Breast epithelium (tissue), 4 donors: ENCODE measurements at regions not wholly inside any gene's neighbourhood (a gene's known extent, or its start where the extent isn't known, plus 50 kb on each side); places are given as distances from the start of the nearest gene placed in this dataset.

Experiments
- DNase-seq, 2 donors: peaks; one replicate each; pipeline ENCODE4 v3.0.0-alpha.2; 2019; ENCODE audit warnings: low spot score in 2 of 2
- H3K27ac ChIP-seq, 2 donors: fragments of 200-600 bp; sonication (generic) in 1 of 2; one replicate each; pipeline ENCODE4 v1.5.1; 2016 to 2019; ENCODE audit warnings: mild to moderate bottlenecking in 1 of 2
- H3K27me3 ChIP-seq, 2 donors: fragments of 200-600 bp; sonication (generic) in 1 of 2; one replicate each; pipeline versions ENCODE4 v1.5.1 to v1.6.0; 2017 to 2019; ENCODE audit warnings: control low read depth in 1 of 2, mild to moderate bottlenecking in 1 of 2
- H3K36me3 ChIP-seq: fragments of 200-600 bp; one replicate; pipeline ENCODE4 v1.5.1; 2019
- H3K4me1 ChIP-seq, 2 donors: fragments of 200-600 bp; sonication (generic); one replicate each; pipeline ENCODE4 v1.5.1; 2016 to 2019; ENCODE audit warnings: control low read depth in 1 of 2
- H3K4me3 ChIP-seq, 3 donors: fragments of 200-600 bp; sonication (generic); 1 replicate in 2 of 3; 2 replicates in 1 of 3; pipeline ENCODE4 v1.5.1; 2016 to 2019; ENCODE audit warnings: mild to moderate bottlenecking in 3 of 3, moderate library complexity in 2 of 3
- H3K9me3 ChIP-seq, 2 donors: fragments of 200-600 bp; sonication (generic) in 1 of 2; one replicate each; pipeline ENCODE4 v1.5.1; 2016 to 2019; ENCODE audit warnings: control low read depth in 1 of 2
- POLR2A ChIP-seq: fragments of 450-650 bp; IDR thresholded peaks from one replicate; pipeline ENCODE4 v1.6.1; 2016; ENCODE audit warnings: antibody characterized with exemption, mild to moderate bottlenecking, moderate library complexity
- POLR2AphosphoS5 ChIP-seq, 3 donors: sonication (generic); formaldehyde crosslinking; IDR thresholded peaks; one replicate each; pipeline ENCODE4 v1.6.1; 2017; ENCODE audit warnings: antibody characterized with exemption in 3 of 3
- intact Hi-C: fragments of 100-400 bp; cut with DNase I; formaldehyde crosslinking; loops from one replicate; pipeline ENCODE4 v1.15.1; 2023; ENCODE audit warnings: low total_unique reads
- TF ChIP-seq, protein P1 (sequence below), 3 donors: fragments of 450-650 bp; IDR thresholded peaks; one replicate each; pipeline ENCODE4 v1.5.1; 2016 to 2017; ENCODE audit warnings: antibody characterized with exemption in 3 of 3, mild to moderate bottlenecking in 3 of 3, moderate library complexity in 3 of 3

DNA sequence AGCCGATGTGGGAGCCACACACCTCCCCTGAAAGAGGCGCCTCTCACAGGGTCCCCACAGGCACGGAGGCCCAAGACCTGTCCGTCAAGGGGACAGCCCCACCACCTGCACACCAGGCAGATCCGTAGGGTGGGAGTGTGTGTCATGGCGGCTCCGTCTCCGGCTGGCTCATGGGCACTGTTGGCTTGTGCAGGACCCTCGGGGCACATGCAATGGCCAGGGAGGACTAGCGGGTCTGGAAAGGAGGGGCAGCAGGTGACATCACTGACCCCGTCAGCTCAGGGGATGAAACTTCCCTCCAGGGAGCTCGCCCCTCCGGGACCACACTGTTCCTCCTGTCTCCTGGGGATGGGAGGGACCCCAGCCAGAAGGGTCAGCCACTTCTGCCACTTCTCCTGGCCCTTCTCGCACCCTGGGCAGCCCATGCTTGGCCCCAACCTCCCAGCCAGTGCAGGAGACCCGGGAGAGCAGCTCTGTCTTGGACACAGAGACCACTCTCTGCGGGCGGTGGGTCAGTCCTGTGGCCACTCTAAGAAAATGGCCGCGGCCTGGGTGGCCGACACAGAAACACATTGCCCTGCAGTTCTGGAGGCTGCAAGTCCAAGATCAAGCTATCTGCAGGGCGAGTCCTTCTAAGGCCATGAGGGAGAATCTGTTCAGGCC is 75.1 kb upstream of the TWIST2 start:
- no peak for DNase-seq
- no peak overlapping the region for H3K4me3 ChIP-seq
- H3K4me1 ChIP-seq = no peaks in the 10 kb centered on the region
- H3K36me3 ChIP-seq = no peaks in the 10 kb centered on the region
- TF ChIP-seq POLR2A (no peak), POLR2AphosphoS5 (IDR thresholded peaks at IDR 0.05) (no peak)
- TF ChIP-seq, protein P1, sequence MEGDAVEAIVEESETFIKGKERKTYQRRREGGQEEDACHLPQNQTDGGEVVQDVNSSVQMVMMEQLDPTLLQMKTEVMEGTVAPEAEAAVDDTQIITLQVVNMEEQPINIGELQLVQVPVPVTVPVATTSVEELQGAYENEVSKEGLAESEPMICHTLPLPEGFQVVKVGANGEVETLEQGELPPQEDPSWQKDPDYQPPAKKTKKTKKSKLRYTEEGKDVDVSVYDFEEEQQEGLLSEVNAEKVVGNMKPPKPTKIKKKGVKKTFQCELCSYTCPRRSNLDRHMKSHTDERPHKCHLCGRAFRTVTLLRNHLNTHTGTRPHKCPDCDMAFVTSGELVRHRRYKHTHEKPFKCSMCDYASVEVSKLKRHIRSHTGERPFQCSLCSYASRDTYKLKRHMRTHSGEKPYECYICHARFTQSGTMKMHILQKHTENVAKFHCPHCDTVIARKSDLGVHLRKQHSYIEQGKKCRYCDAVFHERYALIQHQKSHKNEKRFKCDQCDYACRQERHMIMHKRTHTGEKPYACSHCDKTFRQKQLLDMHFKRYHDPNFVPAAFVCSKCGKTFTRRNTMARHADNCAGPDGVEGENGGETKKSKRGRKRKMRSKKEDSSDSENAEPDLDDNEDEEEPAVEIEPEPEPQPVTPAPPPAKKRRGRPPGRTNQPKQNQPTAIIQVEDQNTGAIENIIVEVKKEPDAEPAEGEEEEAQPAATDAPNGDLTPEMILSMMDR (IDR thresholded peaks at IDR 0.05) = no peak
- peaks cover 0 to 23% of the 10 kb centered on the region in 2 donors for H3K27me3 ChIP-seq
- intact Hi-C loops = no loop called here
- no peaks in the 10 kb centered on the region for H3K9me3 ChIP-seq
- H3K27ac ChIP-seq = no peak overlapping the region

GRCh38 chr2:238773472-238773871 is 74.4 kb upstream of the TWIST2 start:
- H3K4me1 ChIP-seq = no peaks in the 10 kb centered on the region
- intact Hi-C loops = no loop called here
- H3K9me3 ChIP-seq = no peaks in the 10 kb centered on the region
- TF ChIP-seq POLR2A = no peak
- TF ChIP-seq POLR2AphosphoS5 (IDR thresholded peaks at IDR 0.05) = no peak
- TF ChIP-seq, protein P1 (IDR thresholded peaks at IDR 0.05) = no peak
- no peak overlapping the region for H3K4me3 ChIP-seq
- no peak for DNase-seq
- peaks cover 0 to 23% of the 10 kb centered on the region in 2 donors for H3K27me3 ChIP-seq
- H3K27ac ChIP-seq = no peak overlapping the region
- H3K36me3 ChIP-seq = no peaks in the 10 kb centered on the region

- Histone ChIP-seq H3K27ac (no peak overlapping the region), H3K4me3 (no peak overlapping the region), H3K36me3 (no peaks in the 10 kb centered on the region), H3K4me1 (no peaks in the 10 kb centered on the region), H3K27me3 (peaks cover 0 to 23% of the 10 kb centered on the region in 2 donors), H3K9me3 (no peaks in the 10 kb centered on the region)
- DNase-seq = no peak
- intact Hi-C loops = no loop called here
- TF ChIP-seq POLR2AphosphoS5 (IDR thresholded peaks at IDR 0.05) (no peak), POLR2A (no peak)
- TF ChIP-seq, protein P1 (IDR thresholded peaks at IDR 0.05) = no peak
These were observed 73.8 kb upstream of the TWIST2 start for GRCh38 chr2:238774071-238774470.

DNA sequence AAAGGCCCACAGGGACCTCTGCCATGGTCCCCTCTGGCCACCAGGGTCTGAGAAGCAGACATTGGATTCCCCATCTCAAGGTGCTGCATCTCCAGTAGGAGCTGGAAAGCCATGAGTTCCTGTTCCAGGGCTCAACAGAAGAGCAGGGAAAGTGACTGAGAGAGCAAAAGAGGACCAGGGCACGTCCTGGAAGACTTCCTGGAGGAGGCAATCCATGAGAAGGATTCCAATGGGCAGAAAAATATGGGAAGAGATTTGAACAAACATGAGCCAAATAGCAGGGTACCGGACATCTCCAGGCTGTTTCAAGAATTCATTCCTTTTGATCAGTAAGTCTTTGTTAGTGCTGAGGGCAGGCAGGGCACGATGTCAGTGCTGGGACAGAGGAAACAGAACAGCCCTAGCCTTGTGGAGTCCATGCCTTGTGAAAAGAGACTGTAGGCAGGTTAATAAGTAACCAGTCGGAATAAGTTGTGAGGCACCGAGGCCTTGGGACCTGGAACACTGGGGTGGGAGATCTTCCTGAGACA is 72.8 kb upstream of the TWIST2 start:
- Histone ChIP-seq H3K27ac (no peak overlapping the region), H3K27me3 (peaks cover 0 to 18% of the 10 kb centered on the region in 2 donors), H3K4me1 (no peaks in the 10 kb centered on the region), H3K36me3 (no peaks in the 10 kb centered on the region), H3K9me3 (no peaks in the 10 kb centered on the region), H3K4me3 (no peak overlapping the region)
- intact Hi-C loops = no loop called here
- TF ChIP-seq POLR2A (no peak), POLR2AphosphoS5 (IDR thresholded peaks at IDR 0.05) (no peak)
- TF ChIP-seq, protein P1 (IDR thresholded peaks at IDR 0.05) = no peak
- DNase-seq = no peak

- intact Hi-C loops = no loop called here
- no peak for DNase-seq
- no peaks in the 10 kb centered on the region for H3K9me3 ChIP-seq
- no peak overlapping the region for H3K27ac ChIP-seq
- TF ChIP-seq, protein P1 (IDR thresholded peaks at IDR 0.05) = no peak
- TF ChIP-seq POLR2AphosphoS5 (IDR thresholded peaks at IDR 0.05) = no peak
- no peak for TF ChIP-seq POLR2A
- no peaks in the 10 kb centered on the region for H3K36me3 ChIP-seq
- H3K4me1 ChIP-seq = no peaks in the 10 kb centered on the region
- H3K4me3 ChIP-seq = no peak overlapping the region
- H3K27me3 ChIP-seq = peaks cover 0 to 15% of the 10 kb centered on the region in 2 donors
These were observed 72.3 kb upstream of the TWIST2 start for GRCh38 chr2:238775591-238775990.
